Thyroid gland (tissue), 4 donors: ENCODE measurements at regions not wholly inside any gene's neighbourhood (a gene's known extent, or its start where the extent isn't known, plus 50 kb on each side); places are given as distances from the start of the nearest gene placed in this dataset.
"Not testable (repeated sequence)": the region's sequence is repeated elsewhere in the genome, so short reads cannot be mapped to it uniquely, and the experiment has no call there.

Source experiments
- DNase-seq, 2 donors: peaks; one replicate each; pipeline ENCODE4 v3.0.0-alpha.2; 2019
- H3K27ac ChIP-seq, 3 donors: fragments of 200-600 bp; sonication (generic); 1 replicate in 2 of 3; 2 replicates in 1 of 3; pipeline ENCODE4 v1.5.1; 2016 to 2019; ENCODE audit warnings: mild to moderate bottlenecking in 1 of 3, moderate library complexity in 1 of 3
- H3K27me3 ChIP-seq: fragments of 200-600 bp; sonication (generic); one replicate; pipeline ENCODE4 v1.5.1; 2019
- H3K36me3 ChIP-seq, 2 donors: fragments of 200-600 bp; sonication (generic); one replicate each; pipeline ENCODE4 v1.5.1; 2016 to 2019
- H3K4me1 ChIP-seq, 2 donors: fragments of 200-600 bp; sonication (generic); one replicate each; pipeline ENCODE4 v1.5.1; 2017 to 2019
- H3K4me3 ChIP-seq, 3 donors: fragments of 200-600 bp; sonication (generic); replicated peaks in 1 of 3; 1 replicate in 2 of 3; 2 replicates in 1 of 3; pipeline ENCODE4 v1.5.1; 2016; ENCODE audit warnings: mild to moderate bottlenecking in 1 of 3
- H3K9me3 ChIP-seq: fragments of 200-600 bp; sonication (generic); one replicate; pipeline ENCODE4 v1.5.1; 2017
- POLR2A ChIP-seq, 2 donors: fragments of 450-650 bp; IDR thresholded peaks; one replicate each; pipeline ENCODE4 v1.6.1; 2017; ENCODE audit warnings: antibody characterized with exemption in 2 of 2, mild to moderate bottlenecking in 2 of 2, moderate library complexity in 1 of 2
- WGBS, 2 donors: methylation state at CpG; one replicate each; pipeline ENCODE4 v1.1.5; 2017; 5-methylcytosine and 5-hydroxymethylcytosine counted together
- intact Hi-C: fragments of 100-400 bp; cut with DNase I; formaldehyde crosslinking; loops from one replicate; pipeline ENCODE4 v1.15.1; 2023
- TF ChIP-seq, protein P1 (sequence below), 6 experiments: fragments of 200-600 bp in 3 of 6; fragments of 450-650 bp in 3 of 6; sonication (generic) in 3 of 6; IDR thresholded peaks; one replicate each; pipeline ENCODE4 v1.5.1; 2016 to 2019; ENCODE audit warnings: antibody characterized with exemption in 6 of 6, mild to moderate bottlenecking in 2 of 6, inconsistent platforms in 1 of 6, moderate library complexity in 1 of 6

DNA sequence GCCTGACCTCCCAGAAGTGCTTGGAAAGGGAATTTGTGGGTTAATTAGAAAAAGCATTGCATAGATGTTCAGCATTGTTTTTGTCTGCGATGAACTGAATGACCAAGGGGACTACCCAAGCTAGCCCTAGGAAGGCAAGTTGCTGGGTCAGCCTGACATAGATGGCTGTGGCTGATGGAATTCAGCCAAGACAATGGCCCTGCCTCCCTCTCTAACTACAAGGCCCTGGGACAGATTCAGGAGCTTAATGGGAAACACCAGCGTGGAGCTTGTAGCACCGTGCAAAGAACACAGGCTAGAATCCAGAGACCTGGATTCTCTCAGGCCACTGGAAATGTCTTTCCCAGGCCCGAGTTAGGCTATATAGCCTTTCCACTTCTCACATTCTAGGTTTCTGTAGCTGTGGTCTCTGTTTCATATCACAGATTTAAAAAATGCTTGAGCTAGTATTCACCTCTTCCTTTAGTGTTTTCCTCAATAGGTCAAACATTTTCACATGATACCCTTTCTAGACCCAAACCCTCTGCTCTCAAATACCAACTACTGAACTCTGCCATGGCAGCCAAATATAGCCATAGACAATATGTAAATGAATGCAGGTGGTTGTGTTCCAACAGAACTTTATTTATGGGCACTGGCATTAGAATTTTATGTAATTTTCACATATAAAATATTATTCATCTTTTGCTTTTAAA is 294.3 kb upstream of the MEX3C start:
- no peak for DNase-seq
- WGBS, 2 donors: 68 to 69% methylated on average over 4 of the region's 4 CpGs
- Histone ChIP-seq H3K9me3 (no peaks in the 10 kb centered on the region), H3K4me1 (no peaks in the 10 kb centered on the region), H3K36me3 (no peaks in the 10 kb centered on the region), H3K27me3 (no peaks in the 10 kb centered on the region), H3K4me3 (no peak overlapping the region), H3K27ac (no peak overlapping the region)
- intact Hi-C loops: no loop called here
- TF ChIP-seq, protein P1, sequence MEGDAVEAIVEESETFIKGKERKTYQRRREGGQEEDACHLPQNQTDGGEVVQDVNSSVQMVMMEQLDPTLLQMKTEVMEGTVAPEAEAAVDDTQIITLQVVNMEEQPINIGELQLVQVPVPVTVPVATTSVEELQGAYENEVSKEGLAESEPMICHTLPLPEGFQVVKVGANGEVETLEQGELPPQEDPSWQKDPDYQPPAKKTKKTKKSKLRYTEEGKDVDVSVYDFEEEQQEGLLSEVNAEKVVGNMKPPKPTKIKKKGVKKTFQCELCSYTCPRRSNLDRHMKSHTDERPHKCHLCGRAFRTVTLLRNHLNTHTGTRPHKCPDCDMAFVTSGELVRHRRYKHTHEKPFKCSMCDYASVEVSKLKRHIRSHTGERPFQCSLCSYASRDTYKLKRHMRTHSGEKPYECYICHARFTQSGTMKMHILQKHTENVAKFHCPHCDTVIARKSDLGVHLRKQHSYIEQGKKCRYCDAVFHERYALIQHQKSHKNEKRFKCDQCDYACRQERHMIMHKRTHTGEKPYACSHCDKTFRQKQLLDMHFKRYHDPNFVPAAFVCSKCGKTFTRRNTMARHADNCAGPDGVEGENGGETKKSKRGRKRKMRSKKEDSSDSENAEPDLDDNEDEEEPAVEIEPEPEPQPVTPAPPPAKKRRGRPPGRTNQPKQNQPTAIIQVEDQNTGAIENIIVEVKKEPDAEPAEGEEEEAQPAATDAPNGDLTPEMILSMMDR (IDR thresholded peaks at IDR 0.05): no peak
- no peak for TF ChIP-seq POLR2A (IDR thresholded peaks at IDR 0.05)

DNA sequence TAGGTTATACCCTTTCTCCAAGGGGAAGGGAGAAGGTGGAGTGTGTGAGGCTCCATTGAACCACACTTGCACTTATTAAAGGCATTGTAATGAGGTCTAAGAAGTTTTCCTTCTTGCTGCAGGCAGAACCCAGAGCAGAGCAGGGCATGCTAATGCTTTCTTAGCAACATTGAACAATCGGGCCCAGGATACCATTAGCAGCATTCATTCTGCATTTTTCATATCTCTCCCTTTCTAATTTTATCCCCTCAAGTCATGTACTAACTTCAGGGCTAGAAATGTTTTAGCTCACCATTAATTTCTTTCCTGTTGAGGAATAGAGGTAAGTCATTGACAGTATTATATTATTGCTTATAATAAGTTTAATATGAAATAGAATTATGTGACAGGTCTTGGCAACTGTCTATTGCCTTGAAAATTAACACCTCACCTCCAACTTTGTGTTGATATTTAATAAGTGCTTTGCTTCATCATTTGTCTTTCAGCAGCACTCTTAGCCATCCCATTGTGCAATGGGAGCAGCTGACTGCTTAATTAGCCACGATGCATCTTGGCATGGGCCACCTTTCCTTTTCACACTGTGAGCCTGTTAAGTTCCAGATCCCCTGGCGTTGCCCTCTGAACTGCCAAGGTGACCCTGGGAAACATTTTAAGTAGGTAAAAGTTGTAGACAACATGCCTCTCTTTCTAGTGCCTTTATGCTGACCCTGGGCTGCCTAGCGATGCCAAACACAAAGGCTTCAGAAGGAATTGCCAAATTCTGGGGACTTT is 300.8 kb upstream of the MEX3C start:
- H3K27me3 ChIP-seq: no peaks in the 10 kb centered on the region
- no peaks in the 10 kb centered on the region for H3K4me1 ChIP-seq
- TF ChIP-seq POLR2A (IDR thresholded peaks at IDR 0.05): no peak
- TF ChIP-seq, protein P1 (IDR thresholded peaks at IDR 0.05): no peak
- H3K36me3 ChIP-seq: no peaks in the 10 kb centered on the region
- intact Hi-C loops: no loop called here
- 78 to 85% methylated on average over 4 of the region's 4 CpGs for WGBS, 2 donors
- H3K4me3 ChIP-seq: no peak overlapping the region
- H3K9me3 ChIP-seq: no peaks in the 10 kb centered on the region
- no peak overlapping the region for H3K27ac ChIP-seq
- no peak for DNase-seq

DNA sequence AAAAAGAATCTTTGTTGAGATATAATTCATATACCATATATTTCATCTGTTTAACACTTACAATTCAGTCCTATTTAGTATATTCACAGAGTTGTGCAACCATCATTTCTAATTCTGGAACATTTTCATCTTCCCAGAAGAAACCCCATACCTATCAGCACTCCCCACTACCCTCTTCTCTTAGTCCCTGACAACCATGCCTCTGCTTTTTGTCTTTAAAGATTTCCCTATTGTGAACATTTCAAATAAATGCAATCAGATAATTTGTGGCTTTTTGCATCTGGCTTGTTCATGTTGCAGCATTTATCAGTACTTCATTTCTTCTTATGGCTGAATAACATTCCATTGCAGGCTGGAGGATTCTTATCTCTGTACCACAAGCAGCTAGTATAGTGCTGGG is 305.9 kb upstream of the MEX3C start:
- intact Hi-C loops: no loop called here
- no peak for TF ChIP-seq POLR2A (IDR thresholded peaks at IDR 0.05)
- TF ChIP-seq, protein P1 (IDR thresholded peaks at IDR 0.05): no peak
- H3K27ac ChIP-seq: no peak overlapping the region

DNA sequence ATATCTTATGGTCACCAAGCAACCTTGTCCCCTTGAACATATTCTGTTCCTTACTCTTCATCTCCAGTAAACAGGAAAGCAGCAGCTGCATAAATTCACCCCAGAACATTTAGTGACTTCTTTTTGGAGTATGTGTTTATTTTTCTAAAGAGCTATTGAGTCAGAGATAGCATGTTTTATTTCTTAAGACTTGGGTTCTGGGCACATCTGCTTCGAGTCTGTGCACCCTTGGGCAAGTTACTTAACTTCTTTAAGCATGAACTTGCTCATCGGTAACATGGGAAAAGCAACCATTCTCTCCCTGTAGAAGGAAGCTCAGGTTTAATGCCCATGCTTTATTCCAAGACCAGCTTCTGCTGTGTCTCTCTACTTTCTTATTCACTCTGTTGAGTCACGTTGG is 309.3 kb upstream of the MEX3C start:
- Histone ChIP-seq H3K9me3 (peaks cover 6% of the 10 kb centered on the region), H3K36me3 (no peaks in the 10 kb centered on the region), H3K4me1 (no peaks in the 10 kb centered on the region), H3K27me3 (no peaks in the 10 kb centered on the region), H3K27ac (no peak overlapping the region), H3K4me3 (no peak overlapping the region)
- 70 to 74% methylated on average over 3 of the region's 3 CpGs for WGBS, 2 donors
- TF ChIP-seq, protein P1 (IDR thresholded peaks at IDR 0.05): no peak
- no peak for TF ChIP-seq POLR2A (IDR thresholded peaks at IDR 0.05)
- no peak for DNase-seq
- intact Hi-C loops: no loop called here

More for the DNA sequence above, 305.9 kb upstream of the MEX3C start:
- DNase-seq: no peak
- Histone ChIP-seq H3K36me3 (no peaks in the 10 kb centered on the region), H3K4me3 (no peak overlapping the region), H3K4me1 (no peaks in the 10 kb centered on the region), H3K27me3 (no peaks in the 10 kb centered on the region), H3K9me3 (no peaks in the 10 kb centered on the region)

DNA sequence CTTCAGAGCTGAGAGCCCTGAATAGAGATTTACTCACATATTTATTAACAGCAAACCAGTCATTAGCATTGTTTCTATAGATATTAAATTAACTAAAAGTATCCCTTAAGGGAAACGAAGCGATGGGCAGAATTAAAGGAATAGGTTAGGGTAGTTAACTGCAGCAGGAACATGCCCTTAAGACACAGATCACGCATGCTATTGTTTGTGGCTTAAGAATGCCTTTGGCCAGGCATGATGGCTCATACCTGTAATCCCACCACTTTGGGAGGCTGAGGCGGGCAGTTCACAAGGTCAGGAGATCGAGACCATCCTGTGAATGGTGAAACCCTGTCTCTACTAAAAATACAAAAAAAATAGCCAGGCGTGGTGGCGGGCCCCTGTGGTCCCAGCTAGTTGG is 310.9 kb upstream of the MEX3C start:
- H3K9me3 ChIP-seq, intact Hi-C loops, H3K4me3 ChIP-seq, H3K27me3 ChIP-seq, H3K36me3 ChIP-seq, DNase-seq, H3K27ac ChIP-seq, H3K4me1 ChIP-seq: not testable (repeated sequence)
- WGBS, 2 donors: 92 to 95% methylated on average over 7 of the region's 7 CpGs
